DMS153 treated with DMSO at 0.1 percent for 48 hours (cell line): ENCODE measurements at regions not wholly inside any gene's neighbourhood (a gene's known extent, or its start where the extent isn't known, plus 50 kb on each side); places are given as distances from the start of the nearest gene placed in this dataset.

Source experiments
- DNase-seq: peaks from one replicate; lab custom pipeline; 2025; ENCODE audit not compliant: unreplicated experiment; lab: John Stamatoyannopoulos, UW

GRCh38 chr3:13158408-13158807, 85.2 kb upstream of the IQSEC1 start:
- DNase-seq = no peak

- DNase-seq = no peak
These were observed 84.8 kb upstream of the IQSEC1 start for GRCh38 chr3:13157986-13158385.

GRCh38 chr3:13152826-13153710, 79.8 kb upstream of the IQSEC1 start:
- no peak for DNase-seq

- DNase-seq = no peak
These were observed 77.4 kb upstream of the IQSEC1 start for GRCh38 chr3:13150624-13151023.

- DNase-seq = no peak
These were observed 76.3 kb upstream of the IQSEC1 start for GRCh38 chr3:13149330-13150108.

- no peak for DNase-seq
These were observed 75.5 kb upstream of the IQSEC1 start for GRCh38 chr3:13148561-13149329.

GRCh38 chr3:13148126-13148525, 74.9 kb upstream of the IQSEC1 start:
- no peak for DNase-seq

- no peak for DNase-seq
These were observed 74.1 kb upstream of the IQSEC1 start for GRCh38 chr3:13147344-13147743.

GRCh38 chr3:13146643-13147143, 73.5 kb upstream of the IQSEC1 start:
- DNase-seq = no peak

GRCh38 chr3:13145826-13146642, 72.8 kb upstream of the IQSEC1 start:
- DNase-seq = no peak

GRCh38 chr3:13145131-13145825, 72.0 kb upstream of the IQSEC1 start:
- no peak for DNase-seq

- DNase-seq = no peak
These were observed 71.2 kb upstream of the IQSEC1 start for GRCh38 chr3:13144163-13145023.

GRCh38 chr3:13143381-13144004, 70.3 kb upstream of the IQSEC1 start:
- no peak for DNase-seq

GRCh38 chr3:13142552-13143380, 69.5 kb upstream of the IQSEC1 start:
- DNase-seq = no peak

- DNase-seq = no peak
These were observed 68.8 kb upstream of the IQSEC1 start for GRCh38 chr3:13141991-13142412.

GRCh38 chr3:13141183-13141582, 68.0 kb upstream of the IQSEC1 start:
- no peak for DNase-seq

- no peak for DNase-seq
These were observed 67.4 kb upstream of the IQSEC1 start for GRCh38 chr3:13140596-13140995.
